HEK293 (cell line): ENCODE measurements at regions not wholly inside any gene's neighbourhood (a gene's known extent, or its start where the extent isn't known, plus 50 kb on each side); places are given as distances from the start of the nearest gene placed in this dataset.

ENCODE experiments used
- CTCF ChIA-PET: fragments of 350-600 bp; formaldehyde crosslinking; extraction: SDS; loops from one replicate; lab custom pipeline; 2021; ENCODE audit warnings: antibody characterized with exemption; lab: Yijun Ruan, JAX
- POLR2A ChIA-PET: fragments of 300-600 bp; formaldehyde crosslinking; extraction: SDS; loops from one replicate; lab custom pipeline; 2020; ENCODE audit warnings: antibody characterized with exemption, inconsistent platforms; lab: Yijun Ruan, JAX
- H3K27ac ChIP-seq: fragments of 200-500 bp; sonication (Bioruptor generic); 2 replicates; pipeline ENCODE4 v1.5.1; 2014; ENCODE audit warnings: low read depth, low read length, control low read depth, inconsistent platforms; ENCODE audit errors: extremely low read depth
- H3K36me3 ChIP-seq, 2 experiments: fragments of 200-500 bp in 1 of 2; sonication (Bioruptor generic) in 1 of 2; 1 replicate in 1 of 2; 2 replicates in 1 of 2; pipeline ENCODE4 v1.5.1; 2014 to 2017; ENCODE audit warnings: inconsistent platforms in 2 of 2, low read length in 2 of 2; ENCODE audit not compliant: control insufficient read depth in 2 of 2, insufficient read depth in 1 of 2
- H3K4me1 ChIP-seq: fragments of 200-500 bp; sonication (Bioruptor generic); 2 replicates; pipeline ENCODE4 v1.5.1; 2014; ENCODE audit warnings: mild to moderate bottlenecking, low read length, inconsistent platforms; ENCODE audit not compliant: control insufficient read depth, insufficient read depth
- H3K4me3 ChIP-seq: 2 replicates; pipeline ENCODE4 v1.5.1; 2011; ENCODE audit warnings: low read depth, mild to moderate bottlenecking, control low read depth, low read length, moderate library complexity
- H3K9me3 ChIP-seq: fragments of 200-500 bp; sonication (Bioruptor generic); 2 replicates; pipeline ENCODE4 v1.5.1; 2014; ENCODE audit warnings: low read depth, low read length, inconsistent platforms; ENCODE audit not compliant: control insufficient read depth, insufficient read depth
- GFI1B ChIP-seq: fragments of 450-650 bp; formaldehyde crosslinking; IDR thresholded peaks from 2 replicates; pipeline ENCODE4 v1.5.1; 2016; ENCODE audit warnings: missing biosample characterization, missing genetic modification characterization
- HOXC10 ChIP-seq: sonication (generic); formaldehyde crosslinking; IDR thresholded peaks from 2 replicates; pipeline ENCODE4 v1.8.1; 2023; ENCODE audit warnings: mild to moderate bottlenecking, missing genetic modification reagents
- KLF16 ChIP-seq: fragments of 450-650 bp; formaldehyde crosslinking; IDR thresholded peaks from 2 replicates; pipeline ENCODE4 v1.5.1; 2017; ENCODE audit warnings: missing biosample characterization, missing genetic modification characterization
- MZF1 ChIP-seq: fragments of 450-650 bp; formaldehyde crosslinking; IDR thresholded peaks from 2 replicates; pipeline ENCODE4 v1.5.1; 2017; ENCODE audit warnings: missing biosample characterization, missing genetic modification characterization, borderline replicate concordance
- RBAK ChIP-seq: fragments of 450-650 bp; formaldehyde crosslinking; IDR thresholded peaks from 2 replicates; pipeline ENCODE4 v1.5.1; 2016; ENCODE audit warnings: missing biosample characterization, missing genetic modification characterization
- SP2 ChIP-seq: fragments of 450-650 bp; formaldehyde crosslinking; IDR thresholded peaks from 2 replicates; pipeline ENCODE4 v1.5.1; 2016; ENCODE audit warnings: missing biosample characterization, missing genetic modification characterization
- YY2 ChIP-seq: fragments of 450-650 bp; formaldehyde crosslinking; IDR thresholded peaks from 2 replicates; pipeline ENCODE4 v1.5.1; 2016; ENCODE audit warnings: missing biosample characterization, missing genetic modification characterization
- ZFP3 ChIP-seq: fragments of 450-650 bp; formaldehyde crosslinking; IDR thresholded peaks from 2 replicates; pipeline ENCODE4 v1.5.1; 2016; ENCODE audit warnings: low read depth, missing biosample characterization, missing genetic modification characterization
- ZFP69B ChIP-seq: fragments of 450-650 bp; formaldehyde crosslinking; IDR thresholded peaks from 2 replicates; pipeline ENCODE4 v1.5.1; 2016; ENCODE audit warnings: missing biosample characterization, missing genetic modification characterization
- ZNF138 ChIP-seq: fragments of 450-650 bp; formaldehyde crosslinking; IDR thresholded peaks from 2 replicates; pipeline ENCODE4 v1.5.1; 2016; ENCODE audit warnings: missing biosample characterization, missing genetic modification characterization, borderline replicate concordance
- ZNF155 ChIP-seq: fragments of 450-650 bp; formaldehyde crosslinking; IDR thresholded peaks from 2 replicates; pipeline ENCODE4 v1.5.1; 2016; ENCODE audit warnings: missing biosample characterization, missing genetic modification characterization
- ZNF157 ChIP-seq: fragments of 450-650 bp; formaldehyde crosslinking; IDR thresholded peaks from 2 replicates; pipeline ENCODE4 v1.5.1; 2016; ENCODE audit warnings: missing biosample characterization, missing genetic modification characterization
- TF ChIP-seq, protein P1 (sequence below): fragments of 450-650 bp; formaldehyde crosslinking; IDR thresholded peaks from 2 replicates; pipeline ENCODE4 v1.5.1; 2017; ENCODE audit warnings: missing biosample characterization, missing genetic modification characterization
- TF ChIP-seq, protein P2 (sequence below): fragments of 450-650 bp; formaldehyde crosslinking; conservative IDR thresholded peaks from 2 replicates; pipeline ENCODE4 v1.5.1; 2016; ENCODE audit warnings: low read depth, missing biosample characterization, missing genetic modification characterization
- TF ChIP-seq, protein P3 (sequence below): fragments of 450-650 bp; formaldehyde crosslinking; IDR thresholded peaks from 2 replicates; pipeline ENCODE4 v1.5.1; 2016; ENCODE audit warnings: missing biosample characterization, missing genetic modification characterization
- TF ChIP-seq, protein P4 (sequence below): fragments of 450-650 bp; formaldehyde crosslinking; IDR thresholded peaks from 2 replicates; pipeline ENCODE4 v1.5.1; 2016; ENCODE audit warnings: missing biosample characterization, missing genetic modification characterization, borderline replicate concordance
- TF ChIP-seq, protein P5 (sequence below): fragments of 450-650 bp; formaldehyde crosslinking; IDR thresholded peaks from 2 replicates; pipeline ENCODE4 v1.5.1; 2016; ENCODE audit warnings: missing biosample characterization, missing genetic modification characterization
- TF ChIP-seq, protein P6 (sequence below): fragments of 450-650 bp; formaldehyde crosslinking; IDR thresholded peaks from 2 replicates; pipeline ENCODE4 v1.5.1; 2016; ENCODE audit warnings: missing biosample characterization, missing genetic modification characterization

DNA sequence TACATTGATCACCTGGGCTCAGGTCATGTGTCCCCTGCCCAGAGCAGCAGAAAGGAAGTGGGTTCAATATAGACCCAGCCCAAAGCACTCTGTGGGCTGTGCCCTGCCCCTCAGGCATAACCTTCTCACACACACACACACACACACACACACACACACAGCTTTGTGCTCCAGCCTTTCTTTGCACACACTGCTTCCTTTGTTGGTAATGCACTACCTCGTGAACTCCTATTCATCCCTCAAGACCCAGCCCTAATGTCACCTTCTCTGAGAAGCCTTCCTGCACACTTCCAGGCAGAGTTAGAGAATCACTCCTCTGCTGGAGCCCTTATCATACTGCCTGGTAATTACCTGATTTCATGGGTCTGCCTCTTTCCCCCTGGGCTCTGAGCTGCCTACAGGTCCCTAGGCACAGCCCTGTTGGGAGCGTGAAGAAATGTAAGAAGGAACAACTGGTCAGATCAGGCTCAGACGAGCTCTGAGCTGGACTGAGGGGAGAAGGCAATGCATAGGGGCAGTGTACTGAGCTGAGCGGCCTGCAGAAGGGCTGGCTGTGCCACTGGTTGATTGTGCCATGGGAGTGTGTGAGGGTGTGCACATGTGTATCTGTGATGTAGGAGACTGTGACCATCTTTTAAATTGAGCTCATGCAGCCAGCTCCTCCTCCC lies 210.3 kb downstream of the GLI2 start:
- Histone ChIP-seq H3K4me1 (no peaks in the 10 kb centered on the region), H3K27ac (no peak overlapping the region), H3K4me3 (no peak overlapping the region), H3K9me3 (no peaks in the 10 kb centered on the region), H3K36me3 (peaks cover 0 to 8% of the 10 kb centered on the region in 2 experiments; a peak in 1 of 3 replicates)
- TF ChIP-seq ZNF138 (tag by site-specific recombination), result no peak
- peak; percentile 87 for TF ChIP-seq ZFP3
- TF ChIP-seq, protein P1, sequence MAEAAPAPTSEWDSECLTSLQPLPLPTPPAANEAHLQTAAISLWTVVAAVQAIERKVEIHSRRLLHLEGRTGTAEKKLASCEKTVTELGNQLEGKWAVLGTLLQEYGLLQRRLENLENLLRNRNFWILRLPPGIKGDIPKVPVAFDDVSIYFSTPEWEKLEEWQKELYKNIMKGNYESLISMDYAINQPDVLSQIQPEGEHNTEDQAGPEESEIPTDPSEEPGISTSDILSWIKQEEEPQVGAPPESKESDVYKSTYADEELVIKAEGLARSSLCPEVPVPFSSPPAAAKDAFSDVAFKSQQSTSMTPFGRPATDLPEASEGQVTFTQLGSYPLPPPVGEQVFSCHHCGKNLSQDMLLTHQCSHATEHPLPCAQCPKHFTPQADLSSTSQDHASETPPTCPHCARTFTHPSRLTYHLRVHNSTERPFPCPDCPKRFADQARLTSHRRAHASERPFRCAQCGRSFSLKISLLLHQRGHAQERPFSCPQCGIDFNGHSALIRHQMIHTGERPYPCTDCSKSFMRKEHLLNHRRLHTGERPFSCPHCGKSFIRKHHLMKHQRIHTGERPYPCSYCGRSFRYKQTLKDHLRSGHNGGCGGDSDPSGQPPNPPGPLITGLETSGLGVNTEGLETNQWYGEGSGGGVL (tag by site-specific recombination), result no peak
- no peak for TF ChIP-seq KLF16
- TF ChIP-seq MZF1, result no peak
- CTCF ChIA-PET, result no interaction called here
- POLR2A ChIA-PET, result no interaction called here

DNA sequence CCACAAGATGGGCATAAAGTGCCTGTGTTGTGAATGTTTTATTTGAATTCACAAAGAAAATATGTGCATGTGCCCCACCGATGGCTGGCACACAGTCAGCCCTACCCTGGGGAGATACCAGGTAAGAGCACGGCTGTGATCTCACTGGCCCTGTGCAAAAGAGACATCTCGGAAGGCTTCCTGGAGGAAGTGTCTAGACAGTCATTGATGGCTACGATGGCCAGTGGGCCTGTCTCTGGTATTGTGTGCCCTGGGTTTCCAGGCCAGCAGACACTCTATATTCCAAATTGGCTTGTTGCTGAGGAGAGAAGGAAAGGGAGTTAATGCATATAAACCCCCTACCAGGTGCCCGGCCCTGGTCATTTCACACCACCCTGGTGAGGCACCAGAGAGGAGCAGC lies 211.7 kb downstream of the GLI2 start:
- no peaks in the 10 kb centered on the region for H3K4me1 ChIP-seq
- TF ChIP-seq, protein P2, sequence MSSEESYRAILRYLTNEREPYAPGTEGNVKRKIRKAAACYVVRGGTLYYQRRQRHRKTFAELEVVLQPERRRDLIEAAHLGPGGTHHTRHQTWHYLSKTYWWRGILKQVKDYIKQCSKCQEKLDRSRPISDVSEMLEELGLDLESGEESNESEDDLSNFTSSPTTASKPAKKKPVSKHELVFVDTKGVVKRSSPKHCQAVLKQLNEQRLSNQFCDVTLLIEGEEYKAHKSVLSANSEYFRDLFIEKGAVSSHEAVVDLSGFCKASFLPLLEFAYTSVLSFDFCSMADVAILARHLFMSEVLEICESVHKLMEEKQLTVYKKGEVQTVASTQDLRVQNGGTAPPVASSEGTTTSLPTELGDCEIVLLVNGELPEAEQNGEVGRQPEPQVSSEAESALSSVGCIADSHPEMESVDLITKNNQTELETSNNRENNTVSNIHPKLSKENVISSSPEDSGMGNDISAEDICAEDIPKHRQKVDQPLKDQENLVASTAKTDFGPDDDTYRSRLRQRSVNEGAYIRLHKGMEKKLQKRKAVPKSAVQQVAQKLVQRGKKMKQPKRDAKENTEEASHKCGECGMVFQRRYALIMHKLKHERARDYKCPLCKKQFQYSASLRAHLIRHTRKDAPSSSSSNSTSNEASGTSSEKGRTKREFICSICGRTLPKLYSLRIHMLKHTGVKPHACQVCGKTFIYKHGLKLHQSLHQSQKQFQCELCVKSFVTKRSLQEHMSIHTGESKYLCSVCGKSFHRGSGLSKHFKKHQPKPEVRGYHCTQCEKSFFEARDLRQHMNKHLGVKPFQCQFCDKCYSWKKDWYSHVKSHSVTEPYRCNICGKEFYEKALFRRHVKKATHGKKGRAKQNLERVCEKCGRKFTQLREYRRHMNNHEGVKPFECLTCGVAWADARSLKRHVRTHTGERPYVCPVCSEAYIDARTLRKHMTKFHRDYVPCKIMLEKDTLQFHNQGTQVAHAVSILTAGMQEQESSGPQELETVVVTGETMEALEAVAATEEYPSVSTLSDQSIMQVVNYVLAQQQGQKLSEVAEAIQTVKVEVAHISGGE (tag by site-specific recombination), result no peak
- TF ChIP-seq, protein P3, sequence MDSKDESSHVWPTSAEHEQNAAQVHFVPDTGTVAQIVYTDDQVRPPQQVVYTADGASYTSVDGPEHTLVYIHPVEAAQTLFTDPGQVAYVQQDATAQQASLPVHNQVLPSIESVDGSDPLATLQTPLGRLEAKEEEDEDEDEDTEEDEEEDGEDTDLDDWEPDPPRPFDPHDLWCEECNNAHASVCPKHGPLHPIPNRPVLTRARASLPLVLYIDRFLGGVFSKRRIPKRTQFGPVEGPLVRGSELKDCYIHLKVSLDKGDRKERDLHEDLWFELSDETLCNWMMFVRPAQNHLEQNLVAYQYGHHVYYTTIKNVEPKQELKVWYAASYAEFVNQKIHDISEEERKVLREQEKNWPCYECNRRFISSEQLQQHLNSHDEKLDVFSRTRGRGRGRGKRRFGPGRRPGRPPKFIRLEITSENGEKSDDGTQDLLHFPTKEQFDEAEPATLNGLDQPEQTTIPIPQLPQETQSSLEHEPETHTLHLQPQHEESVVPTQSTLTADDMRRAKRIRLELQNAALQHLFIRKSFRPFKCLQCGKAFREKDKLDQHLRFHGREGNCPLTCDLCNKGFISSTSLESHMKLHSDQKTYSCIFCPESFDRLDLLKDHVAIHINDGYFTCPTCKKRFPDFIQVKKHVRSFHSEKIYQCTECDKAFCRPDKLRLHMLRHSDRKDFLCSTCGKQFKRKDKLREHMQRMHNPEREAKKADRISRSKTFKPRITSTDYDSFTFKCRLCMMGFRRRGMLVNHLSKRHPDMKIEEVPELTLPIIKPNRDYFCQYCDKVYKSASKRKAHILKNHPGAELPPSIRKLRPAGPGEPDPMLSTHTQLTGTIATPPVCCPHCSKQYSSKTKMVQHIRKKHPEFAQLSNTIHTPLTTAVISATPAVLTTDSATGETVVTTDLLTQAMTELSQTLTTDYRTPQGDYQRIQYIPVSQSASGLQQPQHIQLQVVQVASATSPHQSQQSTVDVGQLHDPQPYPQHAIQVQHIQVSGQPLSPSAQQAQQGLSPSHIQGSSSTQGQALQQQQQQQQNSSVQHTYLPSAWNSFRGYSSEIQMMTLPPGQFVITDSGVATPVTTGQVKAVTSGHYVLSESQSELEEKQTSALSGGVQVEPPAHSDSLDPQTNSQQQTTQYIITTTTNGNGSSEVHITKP, result no peak
- TF ChIP-seq ZFP69B, result no peak
- no peak for TF ChIP-seq RBAK (tag by site-specific recombination)
- TF ChIP-seq SP2 (tag by site-specific recombination), result no peak
- TF ChIP-seq ZNF157 (tag by site-specific recombination), result no peak
- TF ChIP-seq, protein P4, sequence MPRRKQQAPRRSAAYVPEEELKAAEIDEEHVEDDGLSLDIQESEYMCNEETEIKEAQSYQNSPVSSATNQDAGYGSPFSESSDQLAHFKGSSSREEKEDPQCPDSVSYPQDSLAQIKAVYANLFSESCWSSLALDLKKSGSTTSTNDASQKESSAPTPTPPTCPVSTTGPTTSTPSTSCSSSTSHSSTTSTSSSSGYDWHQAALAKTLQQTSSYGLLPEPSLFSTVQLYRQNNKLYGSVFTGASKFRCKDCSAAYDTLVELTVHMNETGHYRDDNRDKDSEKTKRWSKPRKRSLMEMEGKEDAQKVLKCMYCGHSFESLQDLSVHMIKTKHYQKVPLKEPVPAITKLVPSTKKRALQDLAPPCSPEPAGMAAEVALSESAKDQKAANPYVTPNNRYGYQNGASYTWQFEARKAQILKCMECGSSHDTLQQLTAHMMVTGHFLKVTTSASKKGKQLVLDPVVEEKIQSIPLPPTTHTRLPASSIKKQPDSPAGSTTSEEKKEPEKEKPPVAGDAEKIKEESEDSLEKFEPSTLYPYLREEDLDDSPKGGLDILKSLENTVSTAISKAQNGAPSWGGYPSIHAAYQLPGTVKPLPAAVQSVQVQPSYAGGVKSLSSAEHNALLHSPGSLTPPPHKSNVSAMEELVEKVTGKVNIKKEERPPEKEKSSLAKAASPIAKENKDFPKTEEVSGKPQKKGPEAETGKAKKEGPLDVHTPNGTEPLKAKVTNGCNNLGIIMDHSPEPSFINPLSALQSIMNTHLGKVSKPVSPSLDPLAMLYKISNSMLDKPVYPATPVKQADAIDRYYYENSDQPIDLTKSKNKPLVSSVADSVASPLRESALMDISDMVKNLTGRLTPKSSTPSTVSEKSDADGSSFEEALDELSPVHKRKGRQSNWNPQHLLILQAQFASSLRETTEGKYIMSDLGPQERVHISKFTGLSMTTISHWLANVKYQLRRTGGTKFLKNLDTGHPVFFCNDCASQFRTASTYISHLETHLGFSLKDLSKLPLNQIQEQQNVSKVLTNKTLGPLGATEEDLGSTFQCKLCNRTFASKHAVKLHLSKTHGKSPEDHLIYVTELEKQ (tag by site-specific recombination), result no peak
- TF ChIP-seq, protein P5, sequence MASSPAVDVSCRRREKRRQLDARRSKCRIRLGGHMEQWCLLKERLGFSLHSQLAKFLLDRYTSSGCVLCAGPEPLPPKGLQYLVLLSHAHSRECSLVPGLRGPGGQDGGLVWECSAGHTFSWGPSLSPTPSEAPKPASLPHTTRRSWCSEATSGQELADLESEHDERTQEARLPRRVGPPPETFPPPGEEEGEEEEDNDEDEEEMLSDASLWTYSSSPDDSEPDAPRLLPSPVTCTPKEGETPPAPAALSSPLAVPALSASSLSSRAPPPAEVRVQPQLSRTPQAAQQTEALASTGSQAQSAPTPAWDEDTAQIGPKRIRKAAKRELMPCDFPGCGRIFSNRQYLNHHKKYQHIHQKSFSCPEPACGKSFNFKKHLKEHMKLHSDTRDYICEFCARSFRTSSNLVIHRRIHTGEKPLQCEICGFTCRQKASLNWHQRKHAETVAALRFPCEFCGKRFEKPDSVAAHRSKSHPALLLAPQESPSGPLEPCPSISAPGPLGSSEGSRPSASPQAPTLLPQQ (tag by site-specific recombination), result no peak
- TF ChIP-seq, protein P6, sequence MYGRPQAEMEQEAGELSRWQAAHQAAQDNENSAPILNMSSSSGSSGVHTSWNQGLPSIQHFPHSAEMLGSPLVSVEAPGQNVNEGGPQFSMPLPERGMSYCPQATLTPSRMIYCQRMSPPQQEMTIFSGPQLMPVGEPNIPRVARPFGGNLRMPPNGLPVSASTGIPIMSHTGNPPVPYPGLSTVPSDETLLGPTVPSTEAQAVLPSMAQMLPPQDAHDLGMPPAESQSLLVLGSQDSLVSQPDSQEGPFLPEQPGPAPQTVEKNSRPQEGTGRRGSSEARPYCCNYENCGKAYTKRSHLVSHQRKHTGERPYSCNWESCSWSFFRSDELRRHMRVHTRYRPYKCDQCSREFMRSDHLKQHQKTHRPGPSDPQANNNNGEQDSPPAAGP (tag by site-specific recombination), result no peak
- TF ChIP-seq HOXC10 (CRISPR knock-in tag), result no peak
- TF ChIP-seq ZNF155, result no peak
- no peak for TF ChIP-seq MZF1
- no peak for TF ChIP-seq YY2
- no peak for TF ChIP-seq GFI1B (tag by site-specific recombination)
- POLR2A ChIA-PET, result no interaction called here
- no peak overlapping the region for H3K4me3 ChIP-seq
- H3K27ac ChIP-seq, result no peak overlapping the region
- peaks cover 0 to 8% of the 10 kb centered on the region in 2 experiments; a peak in 1 of 3 replicates for H3K36me3 ChIP-seq
- no peaks in the 10 kb centered on the region for H3K9me3 ChIP-seq
- CTCF ChIA-PET, result no interaction called here
